Stimulated activated CD4-positive, alpha-beta T cell treated with anti-CD3 and anti-CD28 coated beads, TNF-alpha, amount 100 ng/mL, for 1 hour (primary cell): ENCODE measurements at regions not wholly inside any gene's neighbourhood (a gene's known extent, or its start where the extent isn't known, plus 50 kb on each side); places are given as distances from the start of the nearest gene placed in this dataset.

Source experiments
- DNase-seq, 3 donors: peaks; one replicate each; pipeline ENCODE4 v3.0.0-alpha.2; 2020; ENCODE audit warnings: low read depth in 3 of 3, low spot score in 1 of 3

- no peak for DNase-seq
Observed at GRCh38 chr14:100955201-100955600, 51.7 kb upstream of the RTL1 start.

GRCh38 chr14:100962494-100962893, 59.0 kb upstream of the RTL1 start:
- no peak for DNase-seq

GRCh38 chr14:100965296-100965695, 61.8 kb upstream of the RTL1 start:
- DNase-seq, result no peak

GRCh38 chr14:100967178-100967577, 63.7 kb upstream of the RTL1 start:
- no peak for DNase-seq

- DNase-seq, result no peak
Observed at GRCh38 chr14:100967930-100968329, 64.4 kb upstream of the RTL1 start.

GRCh38 chr14:100972118-100972897, 68.8 kb upstream of the RTL1 start:
- DNase-seq, result no peak

- DNase-seq, result no peak
Observed at GRCh38 chr14:100975671-100976070, 72.1 kb upstream of the RTL1 start.

- no peak for DNase-seq
Observed at GRCh38 chr14:100979079-100979478, 75.6 kb upstream of the RTL1 start.

- DNase-seq, result no peak
Observed at GRCh38 chr14:100979780-100980179, 76.3 kb upstream of the RTL1 start.

- no peak for DNase-seq
Observed at GRCh38 chr14:100980823-100981222, 77.3 kb upstream of the RTL1 start.

GRCh38 chr14:100981809-100982208, 78.3 kb upstream of the RTL1 start:
- DNase-seq, result no peak

- no peak for DNase-seq
Observed at GRCh38 chr14:100982353-100982752, 78.8 kb upstream of the RTL1 start.

GRCh38 chr14:100982762-100983161, 79.2 kb upstream of the RTL1 start:
- DNase-seq, result no peak

GRCh38 chr14:100983710-100984109, 80.2 kb upstream of the RTL1 start:
- no peak for DNase-seq

GRCh38 chr14:100988011-100988410, 84.5 kb upstream of the RTL1 start:
- DNase-seq, result no peak

- no peak for DNase-seq
Observed at GRCh38 chr14:100988411-100988900, 84.9 kb upstream of the RTL1 start.

- no peak for DNase-seq
Observed at GRCh38 chr14:100988956-100989355, 85.4 kb upstream of the RTL1 start.

GRCh38 chr14:100989924-100990323, 86.4 kb upstream of the RTL1 start:
- no peak for DNase-seq

- DNase-seq, result no peak
Observed at GRCh38 chr14:100994082-100994481, 90.6 kb upstream of the RTL1 start.

- no peak for DNase-seq
Observed at GRCh38 chr14:100994756-100995330, 91.3 kb upstream of the RTL1 start.

- DNase-seq, result no peak
Observed at GRCh38 chr14:101000711-101001250, 97.3 kb upstream of the RTL1 start.

GRCh38 chr14:101001311-101002069, 98.0 kb upstream of the RTL1 start:
- no peak for DNase-seq
